OCI-LY7 (cell line): ENCODE measurements at regions not wholly inside any gene's neighbourhood (a gene's known extent, or its start where the extent isn't known, plus 50 kb on each side); places are given as distances from the start of the nearest gene placed in this dataset.

Experiments used
- CTCF ChIP-seq: fragments of 200-600 bp; sonication (generic); conservative IDR thresholded peaks from 2 replicates; pipeline ENCODE4 v1.5.1; 2014; ENCODE audit warnings: mild to moderate bottlenecking, antibody characterized with exemption, low read length, moderate library complexity, mixed read lengths
- EZH2phosphoT487 ChIP-seq: fragments of 200-600 bp; sonication (generic); IDR thresholded peaks from 2 replicates; pipeline ENCODE4 v1.6.1; 2018; ENCODE audit warnings: low read depth, borderline replicate concordance, mild to moderate bottlenecking, mixed run types, antibody characterized with exemption, low read length, moderate library complexity, mixed read lengths

- TF ChIP-seq CTCF = no peak
- no peak for TF ChIP-seq EZH2phosphoT487
Measured at GRCh38 chr15:95497634-95498033, 832.9 kb upstream of the NR2F2 start.
